HG02840 (cell line): ENCODE measurements at regions not wholly inside any gene's neighbourhood (a gene's known extent, or its start where the extent isn't known, plus 50 kb on each side); places are given as distances from the start of the nearest gene placed in this dataset.
"Not testable (repeated sequence)": the region's sequence is repeated elsewhere in the genome, so short reads cannot be mapped to it uniquely, and the experiment has no call there.

Experiments
- ATAC-seq: cut with Tn5 transposase; IDR thresholded peaks from one replicate; pipeline ENCODE4 v1.9.1; 2021; ENCODE audit warnings: mild to moderate bottlenecking, moderate library complexity, moderate number of reproducible peaks; ENCODE audit not compliant: unreplicated experiment, low FRiP score

- no peak for ATAC-seq
Measured at GRCh38 chr6:106730264-106730663, 100.9 kb downstream of the QRSL1 start.

- ATAC-seq: no peak
Measured at GRCh38 chr6:106729841-106730240, 100.5 kb downstream of the QRSL1 start.

- no peak for ATAC-seq
Measured at GRCh38 chr6:106728296-106728870, 99.0 kb downstream of the QRSL1 start.

- ATAC-seq: no peak
Measured at GRCh38 chr6:106727480-106728149, 98.2 kb downstream of the QRSL1 start.

- ATAC-seq: no peak
Measured at GRCh38 chr6:106724848-106725247, 95.5 kb downstream of the QRSL1 start.

- ATAC-seq: no peak
Measured at GRCh38 chr6:106724337-106724736, 95.0 kb downstream of the QRSL1 start.

GRCh38 chr6:106723419-106723818, 94.0 kb downstream of the QRSL1 start:
- ATAC-seq: not testable (repeated sequence)

GRCh38 chr6:106721189-106721588, 91.8 kb downstream of the QRSL1 start:
- ATAC-seq: not testable (repeated sequence)
